Pulmonary artery endothelial cell (primary cell): ENCODE measurements at regions not wholly inside any gene's neighbourhood (a gene's known extent, or its start where the extent isn't known, plus 50 kb on each side); places are given as distances from the start of the nearest gene placed in this dataset.
"Not testable (repeated sequence)": the region's sequence is repeated elsewhere in the genome, so short reads cannot be mapped to it uniquely, and the experiment has no call there.

ENCODE experiments used
- DNase-seq: peaks from one replicate; pipeline ENCODE4 v3.0.0-alpha.2; 2011; ENCODE audit warnings: low read depth, low spot score

- not testable (repeated sequence) for DNase-seq
These were observed 52.2 kb downstream of the ACTRT1 start for GRCh38 chrX:128000033-128000432.

- DNase-seq: no peak
These were observed 88.5 kb downstream of the ACTRT1 start for GRCh38 chrX:127963696-127964095.

- DNase-seq: no peak
These were observed 104.8 kb downstream of the ACTRT1 start for GRCh38 chrX:127947450-127947849.

GRCh38 chrX:127943571-127943970, 108.6 kb downstream of the ACTRT1 start:
- DNase-seq: peak; percentile 19

- DNase-seq: no peak
These were observed 143.8 kb downstream of the ACTRT1 start for GRCh38 chrX:127908384-127908783.

- no peak for DNase-seq
These were observed 163.4 kb downstream of the ACTRT1 start for GRCh38 chrX:127888767-127889166.

GRCh38 chrX:127884921-127885320, 167.3 kb downstream of the ACTRT1 start:
- no peak for DNase-seq

- peak; percentile 0 for DNase-seq
These were observed 172.6 kb downstream of the ACTRT1 start for GRCh38 chrX:127879585-127879984.

GRCh38 chrX:127877318-127877717, 174.9 kb downstream of the ACTRT1 start:
- DNase-seq: peak; percentile 3

GRCh38 chrX:127873637-127874036, 178.6 kb downstream of the ACTRT1 start:
- no peak for DNase-seq

GRCh38 chrX:127866857-127867256, 185.3 kb downstream of the ACTRT1 start:
- not testable (repeated sequence) for DNase-seq

- DNase-seq: no peak
These were observed 190.6 kb downstream of the ACTRT1 start for GRCh38 chrX:127861611-127862010.
